NOMO-1 (cell line): ENCODE measurements at regions not wholly inside any gene's neighbourhood (a gene's known extent, or its start where the extent isn't known, plus 50 kb on each side); places are given as distances from the start of the nearest gene placed in this dataset.
A peak's percentile ranks its signal among the peaks of the same experiment; 100 is the strongest.
"Not testable (repeated sequence)": the region's sequence is repeated elsewhere in the genome, so short reads cannot be mapped to it uniquely, and the experiment has no call there.

Experiments
- DNase-seq, 2 experiments: peaks; one replicate each; lab custom pipeline; 2025; ENCODE audit not compliant: unreplicated experiment in 2 of 2; lab: John Stamatoyannopoulos, UW

- no peak for DNase-seq
Measured at GRCh38 chr2:198917926-198918720, 539.6 kb downstream of the SATB2 start.

- DNase-seq = no peak
Measured at GRCh38 chr2:198917275-198917674, 540.5 kb downstream of the SATB2 start.

- DNase-seq = no peak
Measured at GRCh38 chr2:198916548-198917080, 541.1 kb downstream of the SATB2 start.

DNA sequence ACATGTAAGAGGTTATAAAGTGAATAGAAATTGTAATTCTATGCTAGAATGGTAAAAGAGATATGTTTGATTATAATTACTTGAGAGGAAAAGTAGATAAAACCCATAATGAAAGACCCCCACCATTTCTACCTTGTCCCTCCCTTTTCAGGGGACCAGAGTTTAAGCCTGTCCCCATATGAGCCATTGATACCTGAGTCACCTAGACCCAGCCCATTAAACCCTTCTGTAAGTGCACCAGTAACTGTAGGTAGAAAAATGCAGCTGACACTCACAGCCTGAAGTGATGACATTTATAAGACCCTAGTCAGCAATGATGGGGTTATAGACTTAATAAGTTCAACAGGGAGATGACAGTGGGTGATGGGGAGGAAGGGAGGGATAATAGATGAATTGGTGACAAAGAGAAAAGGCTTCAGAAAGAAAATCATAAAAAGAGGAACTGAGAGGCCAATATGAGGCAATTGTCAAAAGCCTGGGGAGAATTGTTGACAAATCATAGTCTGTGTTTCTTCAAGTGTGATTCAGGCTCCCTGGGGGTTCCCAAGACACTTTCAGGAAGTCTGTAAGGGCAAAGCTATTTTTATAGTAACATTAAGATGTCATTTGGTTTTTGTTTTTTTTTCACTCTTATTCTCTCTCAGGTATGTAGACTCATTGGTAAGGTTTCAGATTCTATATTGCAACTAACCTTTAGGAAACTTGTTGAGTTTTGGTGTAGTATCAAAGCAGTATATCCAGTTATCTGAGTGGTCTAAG lies 544.2 kb downstream of the SATB2 start:
- peak; percentile 75 to 96 for DNase-seq

- DNase-seq = no peak
Measured at GRCh38 chr2:198909525-198910267, 548.0 kb downstream of the SATB2 start.

DNA sequence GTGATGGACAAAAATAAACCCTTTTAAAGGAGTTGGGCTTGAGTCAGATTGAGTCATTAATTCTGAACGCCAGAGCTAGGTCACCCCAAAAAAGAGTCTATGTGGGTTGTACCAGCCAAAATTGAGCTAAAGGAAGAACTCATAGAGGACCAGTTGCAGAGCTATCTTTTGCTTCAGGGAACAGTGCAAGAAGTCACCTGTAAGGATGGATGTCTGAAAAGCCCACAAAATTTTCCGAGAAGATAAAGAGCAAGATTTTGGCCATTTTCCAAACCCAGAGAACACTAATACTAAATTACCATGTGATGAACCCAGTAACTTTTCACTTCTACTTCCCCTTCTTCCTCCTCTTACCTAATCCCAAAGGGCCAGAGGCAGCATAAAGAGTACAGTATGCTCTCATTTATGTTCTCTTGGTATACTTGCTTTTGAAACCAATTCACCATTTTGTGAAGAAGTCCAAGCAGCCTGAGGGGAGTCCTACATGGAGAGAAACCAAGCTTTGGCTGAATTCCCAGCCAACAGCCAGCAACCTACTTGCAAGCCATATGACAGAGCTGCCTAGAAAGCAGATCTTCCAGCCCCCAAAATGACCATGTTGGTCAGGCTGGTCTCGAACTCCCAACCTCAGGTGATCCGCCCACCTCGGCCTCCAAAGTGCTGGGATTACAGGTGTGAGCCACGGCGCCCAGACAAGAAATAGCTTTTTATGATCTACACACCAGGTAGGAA lies 551.7 kb downstream of the SATB2 start:
- DNase-seq = peak; percentile 51 to 81

GRCh38 chr2:198901894-198902293 lies 555.8 kb downstream of the SATB2 start:
- no peak for DNase-seq

DNA sequence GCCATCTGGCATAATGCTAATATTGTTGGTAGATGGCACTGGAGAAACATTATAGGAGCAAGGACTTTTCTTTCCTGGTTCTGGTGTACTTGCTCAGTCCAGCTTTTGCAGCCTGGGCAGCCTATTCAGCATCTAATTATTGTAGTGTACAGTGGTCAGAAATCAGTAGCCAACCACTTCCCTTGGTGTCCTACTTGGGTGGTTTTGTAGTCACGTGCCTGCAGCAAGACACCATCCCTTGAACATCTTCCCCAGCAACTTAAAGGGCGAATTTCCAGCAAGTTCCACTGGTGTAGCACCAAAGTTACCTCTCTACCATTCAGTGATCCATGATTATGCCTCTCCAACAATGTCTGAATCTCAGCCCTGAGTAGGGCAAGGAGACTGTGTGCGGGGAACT lies 557.6 kb downstream of the SATB2 start:
- no peak for DNase-seq

DNA sequence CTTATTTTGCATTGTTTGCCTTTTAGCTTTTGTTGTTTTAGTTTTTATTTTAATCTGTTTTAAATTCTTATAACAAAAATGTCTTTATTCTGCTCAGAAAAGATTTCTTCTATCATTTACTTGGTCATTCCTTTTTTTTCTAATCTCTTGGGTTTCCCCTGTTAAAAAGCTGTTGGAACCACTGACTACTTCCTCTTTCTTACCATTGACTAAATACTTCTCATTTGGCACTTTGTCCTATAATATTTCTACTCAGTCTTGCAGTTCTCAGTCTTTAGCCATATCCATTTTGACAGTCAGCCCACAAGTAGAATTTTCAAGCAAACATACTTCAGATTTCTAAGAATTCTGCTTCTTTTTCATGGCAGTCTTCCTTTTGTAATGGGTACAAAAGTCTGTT lies 567.2 kb downstream of the SATB2 start:
- peak; percentile 21 to 75 for DNase-seq

DNA sequence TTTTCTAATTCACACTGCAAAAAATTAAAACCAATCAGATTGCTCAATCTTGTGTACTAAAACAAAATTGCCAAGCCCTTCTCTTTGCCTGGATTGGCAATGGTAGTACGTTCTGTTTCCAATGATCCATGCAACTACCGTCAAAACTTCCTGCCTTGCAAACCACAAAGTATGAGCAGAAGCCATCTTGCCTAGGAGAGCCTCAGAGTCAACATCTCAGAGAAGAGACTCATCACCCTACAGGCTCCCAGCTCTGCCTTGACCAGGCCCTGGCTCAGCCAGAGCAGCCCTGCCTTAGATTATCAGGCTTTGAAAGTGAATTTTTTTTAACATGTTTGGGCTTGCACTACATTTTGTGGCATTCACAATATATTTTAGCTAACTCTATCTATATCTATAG lies 574.1 kb downstream of the SATB2 start:
- DNase-seq = no peak

DNA sequence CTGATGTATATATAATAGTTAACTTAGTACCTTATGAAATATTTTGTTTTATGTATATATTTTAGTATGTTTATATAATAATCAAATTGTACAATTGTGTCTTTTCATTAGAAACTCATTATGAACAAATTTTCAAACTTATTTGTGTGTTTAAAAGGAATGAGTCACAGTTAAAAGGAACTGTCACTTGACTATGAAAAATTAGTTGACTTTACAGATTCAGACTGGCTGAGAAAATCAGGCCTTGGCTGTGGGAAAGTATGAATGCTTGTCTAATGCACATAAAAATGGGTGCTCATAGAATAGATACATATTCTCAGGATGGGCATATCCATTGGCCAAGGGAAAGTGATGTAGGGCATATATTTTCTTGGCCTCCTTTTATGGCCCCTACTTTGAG lies 576.8 kb downstream of the SATB2 start:
- DNase-seq = no peak

GRCh38 chr2:198880421-198880820 lies 577.3 kb downstream of the SATB2 start:
- no peak for DNase-seq

DNA sequence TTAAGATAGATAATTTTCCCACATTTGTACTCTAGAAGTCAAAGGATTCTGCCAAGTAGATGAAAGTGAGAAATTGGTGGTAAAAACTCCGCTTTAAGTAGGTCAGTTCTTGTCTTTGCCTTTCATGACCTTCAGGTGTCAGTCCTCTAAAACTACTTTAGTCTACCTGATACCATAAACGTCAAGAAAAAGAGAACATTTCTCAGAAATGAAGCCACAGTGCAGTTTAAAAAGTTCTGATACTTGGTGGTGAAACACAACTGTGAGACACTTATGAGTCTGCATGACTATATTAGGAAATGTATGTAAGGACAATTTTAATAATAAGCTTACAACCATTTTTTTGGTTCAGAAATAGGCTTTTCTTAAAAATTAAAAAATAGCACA lies 583.3 kb downstream of the SATB2 start:
- DNase-seq = no peak

DNA sequence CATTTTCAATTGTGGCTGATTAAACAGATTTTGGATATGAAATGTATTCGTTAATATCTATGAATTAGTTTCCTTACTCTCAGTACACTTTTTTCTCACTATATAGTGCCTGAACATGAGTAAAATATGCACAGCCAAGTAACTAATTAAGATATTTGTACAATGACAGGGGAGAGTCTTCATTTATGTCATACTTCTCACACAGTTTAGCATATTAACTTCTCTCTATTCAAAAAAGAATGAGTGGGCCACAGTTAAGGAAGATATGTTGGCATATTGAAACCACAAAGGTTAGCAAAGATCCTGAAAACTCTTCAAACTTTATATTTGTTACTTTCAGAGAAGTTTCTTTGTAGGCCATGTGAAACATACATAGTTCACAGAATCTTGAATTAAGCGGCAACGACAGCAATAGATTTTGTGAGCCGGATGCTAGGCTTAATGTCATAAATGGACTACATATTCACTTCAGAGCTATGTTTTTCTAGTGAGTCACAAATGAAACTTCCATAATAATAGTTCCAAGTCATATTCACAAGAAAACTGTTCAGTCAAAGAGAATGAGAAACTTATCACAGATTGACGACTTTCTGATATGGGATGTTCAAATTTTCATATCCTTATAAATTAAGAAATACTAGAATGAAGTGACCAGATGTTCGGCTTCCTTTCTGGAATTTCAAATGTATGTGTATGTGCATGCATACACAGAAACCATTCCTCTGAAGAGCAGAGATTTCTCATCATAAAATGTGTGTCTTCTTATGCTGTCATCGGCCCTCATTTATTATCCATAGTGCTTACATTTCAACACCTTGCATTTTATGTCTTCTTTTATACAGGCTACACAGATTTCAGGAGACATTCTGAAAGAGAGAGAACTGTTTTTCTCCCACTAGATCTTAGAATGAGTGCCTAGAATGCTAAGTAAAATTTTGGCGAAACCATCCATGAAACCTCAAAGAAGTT lies 584.0 kb downstream of the SATB2 start:
- DNase-seq = no peak

- DNase-seq = no peak
Measured at GRCh38 chr2:198863655-198864054, 594.1 kb downstream of the SATB2 start.

- no peak for DNase-seq
Measured at GRCh38 chr2:198861080-198861479, 596.7 kb downstream of the SATB2 start.

- DNase-seq = peak; percentile 76 to 78
Measured at GRCh38 chr2:198857246-198857645, 600.5 kb downstream of the SATB2 start.

- not testable (repeated sequence) for DNase-seq
Measured at GRCh38 chr2:198855746-198856145, 602.0 kb downstream of the SATB2 start.

GRCh38 chr2:198852248-198852647 lies 605.5 kb downstream of the SATB2 start:
- peak; percentile 14 to 62 for DNase-seq
